Kidney glomerular epithelial cell (primary cell): ENCODE measurements at regions not wholly inside any gene's neighbourhood (a gene's known extent, or its start where the extent isn't known, plus 50 kb on each side); places are given as distances from the start of the nearest gene placed in this dataset.

ENCODE experiments used
- DNase-seq: peaks from one replicate; lab custom pipeline; 2025; lab: John Stamatoyannopoulos, UW

DNA sequence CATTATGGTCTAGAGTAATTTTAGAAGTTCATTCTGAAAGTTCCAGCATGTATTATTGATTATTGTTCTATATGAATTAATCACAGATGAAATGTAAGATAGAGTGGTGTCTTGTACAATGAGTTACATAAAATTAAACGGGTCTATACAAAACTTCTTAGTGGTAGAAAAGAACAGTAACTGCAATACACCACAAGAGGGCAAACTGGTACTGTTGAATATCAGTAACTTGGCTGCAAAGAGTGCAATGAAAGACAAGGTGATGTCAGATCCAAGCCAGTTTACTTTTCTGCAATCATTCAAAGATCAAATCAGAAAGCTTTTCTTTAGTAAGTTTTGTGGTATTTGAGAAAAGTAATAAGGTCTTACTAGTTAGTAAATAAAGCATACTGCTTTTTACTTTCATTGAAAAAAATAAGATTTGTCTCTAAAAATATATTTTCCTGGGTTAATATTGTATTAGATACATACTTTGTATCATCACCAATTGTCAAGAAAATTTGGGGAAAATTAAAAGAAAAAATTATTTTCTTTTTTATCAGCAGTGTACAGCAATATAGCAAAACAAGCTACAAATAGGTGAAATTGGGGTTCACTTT is 66.4 kb upstream of the BTG3 start:
- peak; percentile 72 for DNase-seq

DNA sequence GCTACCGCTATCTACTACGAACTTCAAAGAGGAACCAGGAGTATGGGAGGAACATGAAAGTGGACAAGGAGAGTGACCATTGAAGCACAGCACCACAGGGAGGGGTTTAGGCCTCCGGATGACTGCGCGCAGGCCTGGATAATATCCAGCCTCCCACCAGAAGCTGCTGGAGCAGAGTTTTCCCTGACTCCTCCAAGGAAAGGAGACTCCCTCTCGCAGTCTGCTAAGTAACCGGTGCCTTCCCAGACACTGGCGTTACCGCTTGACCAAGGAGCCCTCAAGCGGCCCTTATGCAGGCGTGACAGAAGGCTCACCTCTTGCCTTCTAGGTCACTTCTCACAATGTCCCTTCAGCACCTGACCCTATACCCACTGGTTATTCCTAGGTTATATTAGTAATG is 64.2 kb upstream of the BTG3 start:
- DNase-seq = peak; percentile 39

DNA sequence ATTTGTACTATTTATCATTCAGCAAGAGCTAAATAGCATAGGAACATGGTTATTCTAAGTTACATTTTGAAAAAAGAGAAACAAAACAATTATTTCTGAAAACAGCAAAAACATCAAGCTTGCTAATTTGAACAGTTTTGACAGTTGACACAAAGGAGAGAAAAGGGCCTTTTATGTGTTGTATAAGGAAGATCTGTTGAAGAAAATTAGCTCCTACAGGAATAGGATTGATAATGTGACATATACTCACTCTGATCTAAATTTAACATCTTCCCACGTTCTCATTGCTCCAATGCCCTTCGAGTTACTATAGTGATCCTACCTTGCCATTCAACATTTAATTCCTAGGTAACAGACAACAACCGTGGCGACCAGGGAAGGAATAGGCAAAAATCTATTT is 61.4 kb upstream of the BTG3 start:
- DNase-seq = no peak

DNA sequence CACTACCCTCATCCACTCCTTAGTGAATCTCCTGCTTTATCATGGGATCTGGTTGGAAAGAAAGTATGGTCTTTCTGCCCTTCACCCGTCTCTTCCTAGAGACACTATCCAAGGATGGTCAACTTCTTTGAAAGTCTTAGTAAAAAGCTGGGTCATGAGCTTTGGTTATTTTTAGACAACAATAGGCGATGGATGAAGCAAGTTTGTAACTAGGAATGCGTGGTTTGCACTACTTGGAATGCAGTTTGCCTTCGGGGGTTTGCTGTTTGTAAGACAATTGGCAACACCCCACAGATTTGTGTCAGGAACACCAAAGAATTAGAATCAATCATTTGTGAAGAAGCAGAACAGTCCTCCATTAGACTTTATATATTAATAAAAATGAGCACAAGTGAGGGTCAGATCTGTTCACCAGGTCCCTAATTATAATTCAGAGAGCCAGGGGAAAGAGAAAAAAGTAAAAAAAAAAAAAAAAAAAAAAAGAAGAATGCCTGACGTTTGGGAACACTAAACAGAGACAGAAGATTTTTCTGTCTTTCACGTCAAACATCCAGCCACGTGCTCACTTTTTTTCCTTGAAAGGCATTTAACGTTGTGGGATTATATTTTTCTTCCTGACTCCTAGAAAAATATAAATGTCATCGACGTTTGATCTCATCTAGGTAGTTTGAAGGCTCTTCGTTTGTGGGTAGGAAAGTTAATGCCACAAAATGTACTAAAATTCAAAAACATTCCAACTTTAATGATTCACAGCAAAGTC is 60.7 kb upstream of the BTG3 start:
- DNase-seq = no peak

DNA sequence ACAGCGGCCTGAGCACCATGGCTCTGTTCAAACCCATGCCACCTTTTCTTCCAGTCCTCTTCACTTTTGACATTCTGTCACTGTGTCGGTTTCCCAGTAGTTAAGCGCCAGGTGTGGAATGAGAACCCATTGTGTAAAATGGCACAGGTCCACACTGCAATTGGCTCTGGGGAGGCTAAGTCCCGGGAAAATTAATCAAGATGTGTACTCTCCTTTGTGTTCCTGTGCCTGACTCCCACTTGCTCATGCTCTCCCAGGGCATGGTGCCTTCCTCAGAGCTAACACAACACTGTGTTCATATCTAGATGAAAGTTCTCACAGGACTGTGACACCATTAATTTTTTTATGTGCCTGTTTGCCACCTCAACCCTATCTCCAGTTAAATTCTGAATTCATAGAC is 59.0 kb upstream of the BTG3 start:
- DNase-seq = no peak

DNA sequence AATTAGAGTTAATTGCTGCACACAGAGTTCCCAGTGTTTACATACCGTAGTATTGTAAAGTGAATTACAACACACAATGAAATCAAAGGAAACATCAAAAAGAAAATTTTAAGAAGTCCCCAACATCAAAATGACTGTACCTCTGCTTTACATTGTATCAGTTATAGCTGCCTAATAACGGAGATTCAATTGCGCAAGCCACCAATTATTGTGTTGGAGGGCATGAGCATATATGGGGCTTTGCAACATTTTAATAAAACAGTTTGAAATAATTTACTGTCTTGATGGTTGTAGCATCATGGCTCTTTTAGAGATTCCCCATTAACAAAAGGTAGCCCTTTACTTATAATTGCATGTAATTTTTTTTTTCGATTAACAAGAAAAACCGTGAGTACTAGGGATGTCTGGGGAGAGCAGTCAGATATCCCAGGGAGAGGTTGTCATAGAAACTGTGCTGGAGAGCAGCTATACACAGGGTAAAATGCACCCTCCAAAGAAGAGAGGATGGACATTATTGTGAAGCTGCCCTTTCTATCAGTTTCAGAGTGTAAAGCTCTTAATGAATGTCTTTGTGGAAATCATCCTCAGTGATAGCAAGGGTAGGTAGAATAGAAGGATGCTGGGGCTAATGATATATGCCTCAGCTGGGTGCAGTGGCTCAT is 55.9 kb upstream of the BTG3 start:
- DNase-seq = no peak

DNA sequence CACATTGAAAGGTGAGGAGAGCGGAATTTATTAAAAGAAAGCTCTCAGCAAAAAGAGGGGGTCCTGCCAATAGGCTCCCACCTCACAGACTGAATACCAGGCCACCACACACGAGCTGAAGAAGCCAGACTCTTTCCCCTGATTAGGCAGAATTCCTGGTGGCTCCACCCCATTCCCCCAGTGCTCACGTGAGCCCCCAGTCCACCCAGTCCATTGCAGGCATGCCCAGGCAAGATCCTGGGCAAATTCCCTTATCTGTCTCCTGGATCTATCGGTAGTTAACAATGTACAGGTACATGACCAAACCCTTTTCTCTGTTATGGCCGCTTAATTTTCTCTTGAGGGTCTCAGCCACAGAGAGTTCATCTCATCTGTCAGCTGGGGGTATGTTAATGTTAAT is 54.6 kb upstream of the BTG3 start:
- no peak for DNase-seq
